ENCODE measurements at regions not wholly inside any gene's neighbourhood (a gene's known extent, or its start where the extent isn't known, plus 50 kb on each side); places are given as distances from the start of the nearest gene placed in this dataset.

GRCh38 chrX:74211911-74212310, 92.1 kb upstream of the ZCCHC13 start:
- H2AK5ac ChIP-seq (ENCODE audit: low read depth, low read length): no peak overlapping the region
- H2BK120ac ChIP-seq (ENCODE audit: low read depth, low read length): no peak overlapping the region
- no CpG with 5 or more reads among the region's 1 CpG for WGBS, 2 experiments (ENCODE audit: extremely low coverage in 2 of 2, insufficient read length in 1 of 2)
- no TSS peak for BruUV-seq (replicated peaks)
- no peaks in the 10 kb centered on the region for H3K9me3 ChIP-seq (ENCODE audit: control insufficient read depth, insufficient read depth, low read length)
- H3K9me1 ChIP-seq (ENCODE audit: insufficient read depth, low read length): no peaks in the 10 kb centered on the region
- H3K14ac ChIP-seq (replicated peaks; ENCODE audit: low read depth, low read length): no peak overlapping the region
- dilution Hi-C loops (cut with HindIII; ENCODE audit: low sequenced_read_pairs, unreplicated experiment) (no loop called here), in situ Hi-C loops (cut with MboI; ENCODE audit: low sequenced_read_pairs) (no loop called here), intact Hi-C loops (cut with micrococcal nuclease) (no loop called here)
- H3K4me2 ChIP-seq (ENCODE audit: low read depth, low read length): no peak overlapping the region
- POLR2A ChIA-PET (ENCODE audit: unreplicated experiment): no interaction called here
- H4K91ac ChIP-seq (ENCODE audit: insufficient read depth, low read depth, low read length): no peak overlapping the region
- H2AK9ac ChIP-seq (replicated peaks; ENCODE audit: low read depth, low read length, poor library complexity): no peak overlapping the region
- no peaks in the 10 kb centered on the region; a peak in 2 of 4 replicates for H3K79me1 ChIP-seq (ENCODE audit: low read depth in 1 of 2, low read length in 2 of 2)
- no peaks in the 10 kb centered on the region; the same call in 1 of the 2 replicates for H3K27me3 ChIP-seq (ENCODE audit: control insufficient read depth, insufficient read depth, low read length)
- no peak overlapping the region for H3K9ac ChIP-seq (ENCODE audit: low read depth, low read length)
- ATAC-seq (ENCODE audit: low read depth): no peak
- H4K8ac ChIP-seq (ENCODE audit: low read depth in 2 of 2, low read length in 2 of 2): no peak overlapping the region
- no peak overlapping the region for H3K18ac ChIP-seq (ENCODE audit: low read depth, low read length)
- no peaks in the 10 kb centered on the region for H4K20me1 ChIP-seq (ENCODE audit: insufficient read depth, low read length)
- CTCF ChIA-PET: no interaction called here
- no peak overlapping the region for H3K56ac ChIP-seq (ENCODE audit: extremely low read depth, insufficient read depth, low read length)
- no peak overlapping the region for H2BK5ac ChIP-seq (ENCODE audit: low read depth, low read length, poor library complexity, severe bottlenecking)
- TF ChIP-seq SMC3 (IDR thresholded peaks at IDR 0.05; ENCODE audit: low read depth, low read length) (no peak), RAD21 (IDR thresholded peaks at IDR 0.05; ENCODE audit: low read length) (no peak), MAZ (IDR thresholded peaks at IDR 0.05; ENCODE audit: borderline replicate concordance, low read depth, low read length) (no peak), CEBPB (IDR thresholded peaks at IDR 0.05; ENCODE audit: low read depth, low read length) (no peak), ELK1 (IDR thresholded peaks at IDR 0.05; ENCODE audit: borderline replicate concordance, low read depth, low read length) (no peak)
- H3K4me3 ChIP-seq (ENCODE audit: insufficient read depth, low read depth, low read length): no peak overlapping the region
- DNase-seq: no peak
- H2BK15ac ChIP-seq (ENCODE audit: low read depth, low read length): no peak overlapping the region
- no peak overlapping the region for H4K5ac ChIP-seq (ENCODE audit: low read depth, low read length)
- no peak overlapping the region for H2BK20ac ChIP-seq (ENCODE audit: low read depth, low read length)
- H3K23ac ChIP-seq (ENCODE audit: low read depth, low read length): no peak overlapping the region
- no peaks in the 10 kb centered on the region for H3K4me1 ChIP-seq (ENCODE audit: control insufficient read depth, insufficient read depth, low read length)
- no peak overlapping the region for H3K27ac ChIP-seq (ENCODE audit: insufficient read depth, low read length)
- no peak overlapping the region for H2AFZ ChIP-seq (replicated peaks; ENCODE audit: low read length, poor library complexity)
- no peak overlapping the region for H3K4ac ChIP-seq (ENCODE audit: low read depth, low read length)
- H3K36me3 ChIP-seq (ENCODE audit: control insufficient read depth, insufficient read depth, low read length): peaks cover 19% of the 10 kb centered on the region

All from IMR-90 (cell line).